ENCODE measurements at regions not wholly inside any gene's neighbourhood (a gene's known extent, or its start where the extent isn't known, plus 50 kb on each side); places are given as distances from the start of the nearest gene placed in this dataset.

DNA sequence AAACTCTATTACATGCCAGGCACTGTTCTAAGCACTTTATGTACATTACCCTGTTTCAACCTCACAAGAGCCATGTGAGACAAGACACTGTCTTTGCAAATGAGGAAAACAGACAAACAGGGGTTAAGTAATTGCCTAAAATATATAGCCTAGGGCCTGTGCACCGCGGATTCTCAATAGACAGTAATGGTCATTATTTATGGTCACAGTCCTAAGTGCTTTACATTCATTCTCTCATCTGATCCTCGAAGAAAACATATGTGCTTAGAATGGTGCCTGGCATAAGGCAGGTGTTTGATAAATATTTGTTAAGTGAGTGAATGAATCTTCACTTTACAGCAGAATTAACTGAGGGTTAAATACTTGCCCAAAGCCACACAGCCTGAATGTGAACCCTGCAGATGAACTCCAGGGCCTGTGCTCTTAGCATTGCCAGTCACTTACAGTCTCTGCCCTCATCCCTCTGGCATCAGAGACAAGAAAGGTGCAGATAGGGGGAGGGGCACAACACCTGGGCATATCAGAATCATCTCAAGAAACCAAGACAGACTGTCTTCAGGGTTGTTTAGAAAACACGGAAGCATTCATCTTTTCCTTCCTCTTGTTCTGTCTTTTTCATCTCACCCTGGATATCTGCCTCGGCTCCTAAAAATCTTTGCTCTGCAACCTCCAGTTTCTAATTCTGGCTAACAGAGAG lies 92.8 kb upstream of the SASH1 start:
- DNase-seq: no peak
- intact Hi-C loops (cut with DNase I): loop anchor here (10.0 kb wide), 1 partner anchor 745 kb away; the partner anchor contains the start of gene SAMD5

DNA sequence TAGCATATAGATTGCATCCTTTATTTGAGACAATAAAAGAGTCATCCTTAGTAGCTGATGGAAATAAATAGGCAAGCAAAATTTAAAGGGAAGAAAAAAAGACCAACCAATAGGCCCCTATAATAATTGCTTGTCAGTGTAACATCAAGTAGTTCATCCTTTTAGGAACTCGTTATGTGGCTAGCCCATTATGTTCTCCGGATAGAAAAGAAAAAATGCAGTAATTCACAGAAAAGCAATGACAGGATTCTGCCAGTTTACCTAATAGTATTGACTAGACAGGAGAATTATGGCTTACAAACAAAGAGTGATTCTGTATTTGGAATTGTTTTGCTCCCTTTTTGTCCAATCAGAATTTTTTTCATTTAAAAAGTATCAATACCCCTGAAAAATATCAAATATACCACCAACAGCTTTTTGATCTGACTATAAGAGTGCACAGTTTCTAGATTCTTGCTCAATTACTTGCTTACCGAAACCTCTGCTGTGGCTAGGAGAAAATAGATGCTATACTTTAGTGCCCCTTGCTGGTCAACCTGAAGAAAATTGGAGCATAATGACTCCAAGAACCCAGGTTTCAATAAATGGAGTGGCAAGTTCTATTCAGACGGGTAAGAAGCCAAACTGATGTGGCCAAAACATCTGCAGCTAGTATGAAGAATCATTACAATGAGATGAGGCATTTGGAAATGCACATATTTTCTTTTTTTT lies 91.5 kb upstream of the SASH1 start:
- intact Hi-C loops (cut with DNase I): loop anchor here (1.0 to 10.0 kb wide), 2 partner anchors 74 to 746 kb away; partner anchors contain the start of gene SAMD5
- DNase-seq: no peak

DNA sequence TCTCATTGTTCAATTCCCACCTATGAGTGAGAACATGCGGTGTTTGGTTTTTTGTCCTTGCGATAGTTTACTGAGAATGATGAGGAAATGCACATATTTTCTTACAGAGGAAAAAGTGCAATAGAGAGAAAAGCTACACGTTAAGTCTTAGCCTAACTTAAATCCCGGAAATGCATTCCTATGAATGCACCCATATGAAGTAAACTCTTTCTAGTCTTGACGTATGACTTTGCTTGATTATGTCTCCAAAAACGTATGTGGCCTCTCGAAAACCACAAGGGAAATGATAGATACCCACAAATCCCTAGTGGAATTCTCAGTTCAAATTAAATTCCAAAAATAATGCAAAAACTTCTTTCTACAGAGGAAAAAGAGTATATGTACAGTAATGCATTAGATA lies 90.7 kb upstream of the SASH1 start:
- DNase-seq: no peak
- intact Hi-C loops (cut with DNase I): loop anchor here (1.0 to 10.0 kb wide), 2 partner anchors 75 to 747 kb away; partner anchors contain the start of gene SAMD5

DNA sequence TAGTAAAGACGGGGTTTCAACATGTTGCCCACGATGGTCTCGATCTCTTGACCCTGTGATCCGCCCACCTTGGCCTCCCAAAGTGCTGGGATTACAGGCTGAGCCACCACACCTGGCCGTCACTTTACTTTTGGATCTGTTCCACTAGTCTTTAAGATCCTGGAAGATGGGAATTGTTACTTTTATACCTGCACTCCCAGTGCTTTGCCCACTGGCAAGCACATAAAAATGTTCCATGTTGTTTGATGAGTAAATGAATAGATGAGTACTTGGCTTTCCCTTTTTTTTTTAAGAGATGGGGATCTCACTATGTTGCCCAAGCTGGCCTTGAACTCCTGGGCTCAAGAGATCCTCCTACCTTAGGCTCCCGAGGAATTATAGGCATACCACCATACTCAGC lies 84.8 kb upstream of the SASH1 start:
- intact Hi-C loops (cut with DNase I): loop anchor here (10.0 kb wide), 1 partner anchor 753 kb away; the partner anchor contains the start of gene SAMD5
- DNase-seq: no peak

DNA sequence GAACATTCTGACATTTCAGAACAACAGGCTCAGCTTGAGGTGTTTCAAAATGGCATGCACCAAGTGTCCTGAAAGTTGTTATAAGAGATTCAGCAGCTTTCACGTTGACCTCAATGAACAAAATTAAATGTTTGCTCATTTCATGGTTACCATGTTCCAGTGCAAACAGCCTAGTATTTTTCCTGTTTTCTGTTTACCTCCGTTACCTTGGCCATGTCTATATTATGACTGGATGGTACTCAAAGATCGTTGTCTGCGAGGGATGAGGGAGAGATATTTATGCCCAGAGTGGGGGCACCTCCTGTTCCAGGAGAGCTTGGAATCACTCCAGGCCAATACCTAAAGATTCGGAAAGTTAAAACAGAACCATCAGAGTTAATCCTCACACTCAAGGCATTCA lies 83.8 kb upstream of the SASH1 start:
- DNase-seq: no peak
- intact Hi-C loops (cut with DNase I): loop anchor here (10.0 kb wide), 1 partner anchor 754 kb away; the partner anchor contains the start of gene SAMD5

DNA sequence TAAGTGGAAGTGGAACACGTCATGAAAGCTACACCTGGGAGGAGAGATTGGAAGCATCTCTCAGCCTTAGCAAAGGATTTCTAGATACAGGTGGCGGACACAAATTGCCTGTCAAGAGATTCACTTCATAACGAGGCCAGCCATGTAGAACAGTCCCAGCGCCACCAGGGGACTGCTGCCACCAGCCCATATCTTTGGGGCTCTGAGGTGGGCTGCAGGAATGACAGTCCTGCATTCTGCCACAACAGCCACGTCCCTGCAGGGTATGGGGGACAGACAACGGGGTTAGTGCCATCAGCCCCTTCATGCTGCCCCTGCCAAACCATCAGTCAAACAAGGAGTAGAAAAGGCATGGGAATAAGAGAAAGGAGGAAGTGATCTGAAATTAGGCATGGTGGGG lies 81.2 kb upstream of the SASH1 start:
- intact Hi-C loops (cut with DNase I): no loop called here
- DNase-seq: no peak

DNA sequence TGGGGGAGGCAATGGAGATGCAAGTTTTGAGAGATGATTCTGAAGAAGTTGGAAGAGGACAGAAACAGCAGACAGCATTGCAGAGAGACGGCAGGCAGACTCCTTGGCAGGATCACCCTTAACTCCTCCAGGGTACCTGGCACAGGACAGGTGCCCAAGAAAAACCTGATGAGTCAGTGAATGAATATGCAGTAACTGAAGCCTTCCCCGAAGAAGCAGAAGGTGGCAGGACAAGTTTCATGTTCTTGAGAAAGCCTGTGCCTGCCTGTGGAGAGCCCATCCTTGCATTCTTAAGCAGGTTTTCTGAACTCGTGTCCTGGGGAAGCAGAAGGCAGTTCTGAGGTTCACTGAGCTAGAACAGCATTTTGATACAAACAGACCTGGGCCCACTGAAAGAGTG lies 79.6 kb upstream of the SASH1 start:
- DNase-seq: peak in 1 of 10 donors; percentile 11
- intact Hi-C loops (cut with DNase I): no loop called here

DNA sequence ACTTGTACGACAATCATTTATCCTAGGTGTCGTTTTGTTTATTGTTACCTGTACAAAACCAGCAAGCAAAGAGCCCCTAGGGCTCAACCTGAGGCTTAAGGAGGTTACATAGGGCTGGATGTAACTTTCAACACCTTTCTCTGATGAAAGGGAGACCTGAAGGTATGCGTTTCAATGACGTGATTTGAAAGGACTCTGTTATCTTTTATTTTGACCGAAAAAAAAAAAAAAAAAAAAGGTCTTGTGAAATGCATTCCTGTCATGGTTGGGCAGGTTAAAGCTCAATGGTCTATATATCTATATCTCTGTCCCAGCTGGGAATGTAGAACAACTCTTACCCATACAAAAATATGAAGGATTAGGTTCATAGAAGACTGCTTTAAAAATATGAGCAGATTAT lies 78.7 kb upstream of the SASH1 start:
- DNase-seq: no peak
- intact Hi-C loops (cut with DNase I): no loop called here

DNA sequence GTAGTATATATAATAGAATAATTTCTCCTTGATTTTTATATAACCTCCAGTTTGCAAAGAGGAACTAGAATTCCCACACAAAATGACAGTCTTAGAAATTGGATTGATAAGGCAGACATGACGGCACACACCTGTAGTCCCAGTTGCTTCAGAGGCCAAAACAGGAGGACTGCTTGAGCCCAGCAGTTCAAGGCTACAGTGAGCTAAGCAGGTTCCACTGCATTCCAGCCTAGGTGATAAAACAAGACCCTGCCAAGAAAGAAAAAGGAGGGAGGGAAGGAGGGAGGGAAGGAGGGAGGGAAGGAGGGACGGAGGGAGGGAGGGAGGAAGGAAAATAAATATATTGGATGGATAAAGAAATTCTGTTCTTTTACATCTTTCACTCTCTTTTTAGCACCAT lies 77.6 kb upstream of the SASH1 start:
- intact Hi-C loops (cut with DNase I): no loop called here
- DNase-seq: no peak

DNA sequence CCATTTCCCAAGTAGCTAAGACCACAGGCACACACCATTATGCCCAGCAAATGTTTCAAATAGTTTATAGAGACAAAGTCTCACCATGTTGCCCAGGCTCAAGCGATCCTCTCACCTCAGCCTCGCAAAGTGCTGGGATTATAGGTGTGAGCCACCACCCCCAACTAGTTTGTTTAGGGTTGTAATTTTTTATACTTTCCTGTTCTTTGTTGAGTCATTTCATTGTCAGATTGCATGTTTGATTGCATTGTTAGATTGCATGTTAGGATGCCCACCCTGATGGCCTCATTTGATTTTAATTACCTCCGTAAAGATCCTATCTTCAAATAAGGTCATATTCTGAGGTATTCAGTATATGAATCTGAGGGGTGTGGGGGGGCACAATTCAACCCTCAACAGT lies 73.3 kb upstream of the SASH1 start:
- DNase-seq: no peak
- intact Hi-C loops (cut with DNase I): no loop called here

DNA sequence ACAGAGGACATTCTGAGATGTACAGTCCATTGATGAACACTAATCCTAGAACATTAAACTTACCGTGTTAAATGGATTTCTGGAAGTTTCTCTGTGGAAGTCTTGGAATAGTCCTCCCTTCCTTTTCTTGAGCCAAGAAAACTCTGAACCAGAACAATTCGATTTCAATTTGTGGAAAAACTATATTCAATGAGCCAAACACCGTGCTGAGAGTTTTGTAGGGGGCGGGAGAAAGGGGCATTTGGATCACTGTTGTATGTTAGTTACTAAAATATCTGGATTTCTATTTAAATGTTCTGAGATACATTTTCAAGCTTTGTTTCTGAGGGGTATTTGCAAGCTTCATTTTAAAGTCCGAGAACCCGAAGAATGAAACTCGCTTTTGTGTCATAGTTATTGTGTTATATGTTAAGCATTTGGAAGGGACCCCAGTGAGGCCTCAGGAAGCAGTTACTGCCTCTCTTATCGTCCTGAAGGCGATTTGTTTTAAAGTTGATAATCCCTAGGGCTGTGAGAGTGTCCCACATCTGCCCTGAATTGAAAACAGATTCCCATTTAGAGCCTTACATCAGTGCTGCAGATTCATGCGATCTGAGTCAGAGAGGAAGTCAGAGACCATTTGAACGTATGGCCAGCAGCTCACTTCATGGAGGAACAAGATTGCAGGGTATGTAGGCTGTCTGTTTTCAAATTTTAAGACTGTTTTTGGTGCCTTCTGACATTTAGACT lies 70.8 kb upstream of the SASH1 start:
- intact Hi-C loops (cut with DNase I): loop anchor here (5.0 kb wide), 1 partner anchor 190 kb away; no protein-coding TSS in a partner anchor
- no peak for DNase-seq

DNA sequence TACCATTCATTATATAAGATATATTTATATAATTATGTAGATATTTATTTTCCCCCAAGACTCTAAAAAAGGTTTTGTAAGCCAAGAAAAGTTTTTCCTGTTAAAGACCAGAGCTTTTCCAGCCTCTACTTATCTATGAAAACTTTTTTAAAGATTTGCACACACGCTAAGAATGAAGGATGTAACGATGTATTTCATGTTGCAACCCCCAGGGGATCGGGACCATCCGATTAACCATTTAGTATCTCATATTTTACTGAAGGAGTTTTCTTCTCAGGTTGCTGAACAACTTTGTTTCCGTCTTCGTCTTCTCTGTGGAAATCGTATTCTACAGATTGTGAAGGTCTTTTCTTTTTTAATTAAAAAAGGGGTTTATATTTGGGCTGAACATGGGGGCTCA lies 70.0 kb upstream of the SASH1 start:
- intact Hi-C loops (cut with DNase I): loop anchor here (5.0 kb wide), 1 partner anchor 190 kb away; no protein-coding TSS in a partner anchor

DNA sequence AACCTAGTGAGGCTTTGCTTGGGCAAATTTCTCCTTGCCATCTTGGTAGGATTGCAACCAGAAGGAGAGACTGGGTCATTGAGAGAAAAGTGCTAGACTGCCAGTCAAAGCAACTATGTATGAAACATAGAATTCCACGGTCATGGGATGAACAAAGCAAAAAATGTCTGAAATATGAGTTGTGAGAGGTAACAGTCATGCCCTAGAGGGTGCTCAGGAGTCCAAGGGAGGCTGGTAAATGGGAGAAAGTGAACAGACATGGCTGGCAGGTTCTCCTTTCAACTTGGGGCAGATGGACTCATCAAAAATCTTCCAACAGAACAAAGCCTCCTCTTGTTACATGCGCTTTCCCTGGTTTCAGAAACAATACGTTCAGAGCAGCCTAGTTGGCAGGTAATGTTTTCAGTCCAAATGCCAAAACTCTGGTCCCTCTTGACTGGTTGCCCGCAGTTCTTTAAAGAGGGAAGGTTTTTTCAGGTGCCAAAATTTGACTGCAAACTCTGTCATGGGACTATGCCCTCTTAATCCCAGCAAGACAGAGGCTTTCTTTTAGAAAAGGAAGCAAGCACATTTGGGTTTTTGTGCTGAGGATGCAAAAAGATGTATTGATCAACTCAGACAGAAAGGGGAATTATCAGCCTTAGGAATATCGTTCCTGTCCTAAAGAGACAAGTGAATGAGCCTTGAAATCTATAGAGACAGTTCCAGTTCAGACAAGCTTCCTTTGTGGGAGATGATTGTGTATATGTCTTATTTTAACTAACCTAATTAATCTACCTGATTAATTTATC lies 68.5 kb upstream of the SASH1 start:
- intact Hi-C loops (cut with DNase I): loop anchor here (5.0 kb wide), 1 partner anchor 188 kb away; no protein-coding TSS in a partner anchor
- DNase-seq: no peak

More for the DNA sequence above, 70.0 kb upstream of the SASH1 start:
- DNase-seq: no peak

DNA sequence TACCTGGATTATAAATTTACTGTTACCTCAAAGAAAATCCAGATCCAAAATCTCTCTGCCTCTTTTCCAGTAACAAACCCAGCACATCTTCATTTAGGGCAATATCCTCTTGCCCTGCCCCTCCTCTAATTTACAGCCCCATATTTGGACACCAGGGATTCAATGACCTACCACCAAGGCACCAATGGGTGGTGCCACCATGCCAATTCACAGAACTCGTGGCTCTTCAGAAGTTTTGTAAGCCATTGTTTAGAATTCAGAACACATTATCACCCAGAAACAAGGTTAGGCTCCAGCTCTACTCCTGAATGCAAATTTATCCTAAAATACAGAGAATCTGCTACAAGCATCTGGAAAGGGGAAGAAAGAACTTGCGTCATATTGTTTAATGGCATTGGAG lies 67.8 kb upstream of the SASH1 start:
- intact Hi-C loops (cut with DNase I): loop anchor here (5.0 kb wide), 1 partner anchor 187 kb away; no protein-coding TSS in a partner anchor
- peak in 1 of 10 donors; percentile 26 for DNase-seq

DNA sequence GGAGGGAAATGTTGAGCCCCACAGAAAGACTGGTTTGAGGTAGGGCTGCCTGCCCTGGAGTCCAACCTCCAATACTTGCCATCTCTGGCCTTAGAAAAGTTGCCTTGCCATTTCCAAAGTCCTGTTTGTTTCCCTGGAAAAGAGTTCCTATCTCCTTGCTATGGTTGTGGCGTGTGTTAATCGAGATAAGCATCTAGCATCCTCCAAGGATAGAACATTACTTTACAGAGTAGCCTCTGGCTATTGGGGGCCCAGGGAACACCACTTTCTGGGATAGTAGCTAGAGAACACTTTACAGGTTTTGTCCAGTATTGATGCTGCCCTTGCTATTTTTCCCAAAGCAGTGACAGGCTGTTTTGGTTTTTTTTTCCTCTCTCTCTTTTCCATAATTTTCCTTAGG lies 57.4 kb upstream of the SASH1 start:
- no peak for DNase-seq
- intact Hi-C loops (cut with DNase I): no loop called here

DNA sequence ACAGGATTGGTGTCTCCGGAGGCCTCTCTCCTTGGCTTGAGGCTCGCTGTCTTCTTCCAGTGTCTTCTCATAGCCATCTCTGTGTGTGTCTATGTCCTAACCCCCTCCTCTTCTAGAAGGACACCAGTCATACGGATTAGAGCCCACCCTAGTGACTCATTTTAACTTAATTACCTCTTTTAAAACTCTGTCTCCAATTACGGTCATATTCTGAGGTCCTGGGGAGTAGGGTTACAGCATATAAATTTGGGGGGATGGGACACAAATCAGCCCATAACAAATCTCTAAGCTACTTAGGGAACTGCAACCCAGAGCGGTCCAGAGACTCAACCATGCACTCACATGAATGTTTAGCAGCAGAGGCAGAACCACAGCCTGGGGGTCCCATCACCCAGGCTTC lies 56.1 kb upstream of the SASH1 start:
- intact Hi-C loops (cut with DNase I): no loop called here
- no peak for DNase-seq

DNA sequence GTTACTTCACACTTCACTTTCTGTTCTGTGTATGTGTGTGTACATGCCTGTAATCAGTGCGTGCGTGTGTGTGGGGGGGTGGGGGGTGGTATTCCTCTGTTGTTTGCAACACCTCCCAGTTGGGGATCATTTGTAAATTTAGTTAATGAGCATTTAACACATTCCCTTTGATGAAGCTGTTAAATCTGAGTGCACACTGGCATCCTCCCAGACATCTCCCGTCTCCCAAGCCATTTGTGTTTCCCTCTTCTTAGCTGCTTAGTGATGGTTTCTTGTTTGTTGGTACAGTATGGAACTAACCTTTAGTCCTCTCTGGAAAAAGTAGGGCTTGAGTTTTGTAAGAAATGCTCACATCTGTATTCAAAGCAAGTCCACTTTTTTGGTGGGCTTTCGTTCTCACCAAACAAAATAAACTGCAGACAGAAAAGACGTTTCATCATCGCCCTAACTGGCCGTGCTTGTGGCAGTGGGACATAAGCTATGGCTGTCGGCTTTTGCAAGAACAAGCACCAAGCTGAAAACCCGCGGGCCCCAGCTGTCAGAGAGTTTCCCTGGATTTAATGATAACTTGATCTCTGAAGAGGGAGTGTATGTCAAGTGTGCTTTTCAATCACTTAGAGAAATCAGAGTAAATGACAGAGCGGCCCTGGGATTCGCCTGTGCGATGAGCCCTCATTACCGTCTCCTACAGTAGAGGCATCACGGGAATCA lies 54.9 kb upstream of the SASH1 start:
- DNase-seq: no peak
- intact Hi-C loops (cut with DNase I): no loop called here

DNA sequence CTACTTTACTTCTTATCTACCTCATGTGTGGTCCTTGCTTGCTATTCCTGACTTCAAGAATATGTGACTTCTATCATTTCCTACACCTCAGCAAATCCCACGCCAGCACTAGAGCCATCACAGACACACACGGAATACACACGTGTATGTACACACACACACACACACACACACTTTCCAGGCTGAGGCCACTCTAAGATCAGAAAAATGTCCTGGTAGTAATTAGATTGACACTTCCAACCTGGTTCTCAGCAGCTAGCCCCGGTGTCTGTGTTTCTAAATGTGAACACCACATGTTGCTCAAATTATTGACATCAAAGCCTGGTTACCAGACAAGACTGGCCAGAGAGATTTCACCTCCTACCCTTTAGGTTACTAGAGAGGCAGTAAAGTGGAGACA lies 54.1 kb upstream of the SASH1 start:
- intact Hi-C loops (cut with DNase I): no loop called here
- DNase-seq: no peak

DNA sequence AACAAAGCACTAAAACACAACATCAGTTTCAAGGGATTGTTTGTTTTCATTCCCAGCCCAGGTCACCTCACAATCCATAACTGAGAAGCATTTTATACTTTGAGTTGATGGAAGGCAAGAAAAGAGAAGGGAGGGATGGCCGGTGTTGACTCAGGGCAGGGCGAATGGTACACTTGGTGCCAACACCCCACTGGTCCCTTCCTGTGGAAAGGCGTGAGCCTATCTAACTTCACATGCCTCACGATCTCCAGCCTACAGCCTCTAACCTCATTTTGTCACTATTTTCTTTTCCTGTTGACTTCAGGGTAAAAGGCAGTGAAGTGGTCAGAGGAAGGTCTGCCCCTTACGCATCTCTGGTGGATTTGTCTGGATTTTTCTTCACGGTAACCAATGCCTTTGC lies 53.5 kb upstream of the SASH1 start:
- intact Hi-C loops (cut with DNase I): no loop called here
- DNase-seq: no peak

DNA sequence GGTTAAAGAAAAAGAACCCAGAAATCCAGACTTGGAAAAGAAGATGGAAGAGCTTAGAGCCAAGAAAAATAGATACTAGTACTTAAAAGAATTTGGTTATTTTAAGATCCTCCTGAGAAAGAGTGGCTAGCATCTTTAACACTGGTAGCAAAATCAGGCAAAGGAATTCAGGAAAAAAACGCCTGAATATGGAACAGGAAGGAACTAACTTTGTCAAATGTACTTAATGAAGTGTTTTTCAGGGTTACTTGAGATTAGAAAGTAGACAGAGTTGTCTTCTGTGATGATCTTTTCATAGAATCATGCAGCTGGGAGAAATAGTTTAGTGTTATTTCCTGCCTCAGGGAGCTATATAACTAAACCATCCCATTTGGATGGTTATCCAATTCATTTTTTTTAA lies 50.8 kb upstream of the SASH1 start:
- DNase-seq: no peak
- intact Hi-C loops (cut with DNase I): no loop called here

All from posterior cingulate gyrus (tissue), 11 donors.